ENCODE measurements at regions not wholly inside any gene's neighbourhood (a gene's known extent, or its start where the extent isn't known, plus 50 kb on each side); places are given as distances from the start of the nearest gene placed in this dataset.

DNA sequence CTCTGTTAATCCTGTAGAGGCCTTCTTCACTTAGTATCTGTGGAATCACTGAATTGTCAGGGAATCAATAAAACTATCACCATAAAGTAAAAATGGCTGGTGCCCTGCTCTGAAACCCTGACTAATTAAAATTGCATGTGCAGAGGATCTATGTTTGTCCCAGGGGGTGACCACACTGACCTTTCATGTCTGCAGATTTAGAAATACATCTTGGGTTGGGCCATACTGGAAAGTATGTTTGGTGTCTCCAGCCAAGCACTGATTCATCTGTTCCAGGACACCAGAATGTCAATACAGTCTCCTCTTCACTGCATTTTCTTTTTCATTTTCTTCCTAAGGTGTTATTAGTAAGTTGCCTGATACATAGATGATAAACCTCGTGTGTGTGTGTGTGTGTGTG is 490.9 kb upstream of the INTU start:
- H2AFZ ChIP-seq: no peak overlapping the region
- H4K20me1 ChIP-seq (ENCODE audit: insufficient read depth): no peaks in the 10 kb centered on the region
- H3K4me3 ChIP-seq: no peak overlapping the region
- no peak overlapping the region for H3K9ac ChIP-seq
- 31 to 50% methylated on average over 1 of the region's 1 CpG for WGBS, 2 experiments (ENCODE audit: low coverage in 1 of 2, low lambda C conversion rate in 2 of 2, missing lambda C conversion rate in 2 of 2)
- no peaks in the 10 kb centered on the region for H3K9me3 ChIP-seq (ENCODE audit: low read depth)
- H3F3A ChIP-seq (ENCODE audit: insufficient read depth): peaks cover 18% of the 10 kb centered on the region
- peaks cover 62% of the 10 kb centered on the region for H3K4me1 ChIP-seq (ENCODE audit: insufficient read depth)
- H3K79me2 ChIP-seq (ENCODE audit: insufficient read depth): no peaks in the 10 kb centered on the region
- no peaks in the 10 kb centered on the region for H3K36me3 ChIP-seq (ENCODE audit: low read depth)
- no peaks in the 10 kb centered on the region for H3K9me2 ChIP-seq (ENCODE audit: insufficient read depth)
- peak overlapping the region; percentile 39 for H3K4me2 ChIP-seq (ENCODE audit: unreplicated experiment)
- no peaks in the 10 kb centered on the region for H3K27me3 ChIP-seq (replicated peaks; ENCODE audit: insufficient read depth)
- DNase-seq: peak; percentile 88
- TF ChIP-seq EZH2 (IDR thresholded peaks at IDR 0.05; ENCODE audit: insufficient read depth, poor library complexity, severe bottlenecking): no peak
- 0 out of 2 replicates have a peak, but pooled peaks have one; percentile 54 for TF ChIP-seq EZH2phosphoT487 (IDR thresholded peaks at IDR 0.05; ENCODE audit: insufficient read depth, low read depth)
- in situ Hi-C loops (cut with MboI): no loop called here
- peak overlapping the region; percentile 57 for H3K27ac ChIP-seq

GRCh38 chr4:127143460-127144195 is 489.1 kb upstream of the INTU start:
- Histone ChIP-seq H3K4me3 (no peak overlapping the region), H3K4me2 (ENCODE audit: unreplicated experiment) (peak overlapping the region; percentile 52), H3F3A (ENCODE audit: insufficient read depth) (peaks cover 10% of the 10 kb centered on the region), H3K27ac (peak overlapping the region; percentile 50), H3K9me3 (ENCODE audit: low read depth) (no peaks in the 10 kb centered on the region), H3K27me3 (replicated peaks; ENCODE audit: insufficient read depth) (no peaks in the 10 kb centered on the region), H3K9ac (no peak overlapping the region), H3K9me2 (ENCODE audit: insufficient read depth) (no peaks in the 10 kb centered on the region), H2AFZ (0 out of 2 replicates have a peak overlapping the region, but pooled peaks have one; percentile 25), H3K4me1 (ENCODE audit: insufficient read depth) (peaks cover 52% of the 10 kb centered on the region), H3K36me3 (ENCODE audit: low read depth) (no peaks in the 10 kb centered on the region), H4K20me1 (ENCODE audit: insufficient read depth) (no peaks in the 10 kb centered on the region), H3K79me2 (ENCODE audit: insufficient read depth) (no peaks in the 10 kb centered on the region)
- 66 to 68% methylated on average over 5 of the region's 5 CpGs for whole genome bisulfite sequencing, 2 experiments (ENCODE audit: low coverage in 1 of 2, low lambda C conversion rate in 2 of 2, missing lambda C conversion rate in 2 of 2)
- DNase-seq: peak; percentile 74
- TF ChIP-seq EZH2phosphoT487 (IDR thresholded peaks at IDR 0.05; ENCODE audit: insufficient read depth, low read depth) (no peak), EZH2 (IDR thresholded peaks at IDR 0.05; ENCODE audit: insufficient read depth, poor library complexity, severe bottlenecking) (no peak)
- in situ Hi-C loops (cut with MboI): no loop called here

GRCh38 chr4:127145006-127145540 is 487.7 kb upstream of the INTU start:
- Histone ChIP-seq H3K4me1 (ENCODE audit: insufficient read depth) (peaks cover 44% of the 10 kb centered on the region), H4K20me1 (ENCODE audit: insufficient read depth) (no peaks in the 10 kb centered on the region), H3K9me3 (ENCODE audit: low read depth) (no peaks in the 10 kb centered on the region), H3K4me3 (no peak overlapping the region), H3K27ac (no peak overlapping the region), H2AFZ (no peak overlapping the region), H3K9me2 (ENCODE audit: insufficient read depth) (no peaks in the 10 kb centered on the region), H3K27me3 (replicated peaks; ENCODE audit: insufficient read depth) (no peaks in the 10 kb centered on the region), H3K79me2 (ENCODE audit: insufficient read depth) (no peaks in the 10 kb centered on the region), H3K36me3 (ENCODE audit: low read depth) (no peaks in the 10 kb centered on the region), H3F3A (ENCODE audit: insufficient read depth) (peaks cover 7% of the 10 kb centered on the region), H3K4me2 (ENCODE audit: unreplicated experiment) (no peak overlapping the region), H3K9ac (no peak overlapping the region)
- in situ Hi-C loops (cut with MboI): no loop called here
- no peak for DNase-seq
- TF ChIP-seq EZH2 (IDR thresholded peaks at IDR 0.05; ENCODE audit: insufficient read depth, poor library complexity, severe bottlenecking) (no peak), EZH2phosphoT487 (IDR thresholded peaks at IDR 0.05; ENCODE audit: insufficient read depth, low read depth) (no peak)
- WGBS, 2 experiments (ENCODE audit: low coverage in 1 of 2, low lambda C conversion rate in 2 of 2, missing lambda C conversion rate in 2 of 2): 95 to 97% methylated on average over 5 of the region's 5 CpGs

DNA sequence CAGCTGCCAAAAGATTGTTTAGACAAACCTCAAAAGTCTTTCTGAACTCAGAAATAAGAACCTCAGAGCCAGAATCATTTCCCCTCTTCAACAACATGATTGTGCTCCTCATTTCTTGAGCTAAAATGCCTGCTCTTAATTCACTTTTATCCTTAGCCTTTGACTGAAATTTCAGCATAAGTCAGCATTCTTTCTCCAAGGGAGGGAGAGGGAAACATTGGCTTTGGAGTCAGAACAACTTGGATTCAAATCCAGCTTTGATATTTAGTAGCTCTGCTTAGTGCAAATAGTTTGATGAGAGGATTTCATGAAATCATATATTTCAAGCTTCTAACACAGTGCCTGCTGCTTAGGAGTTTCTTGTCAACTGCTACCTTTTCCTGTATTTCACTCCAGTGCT is 484.6 kb upstream of the INTU start:
- H3K79me2 ChIP-seq (ENCODE audit: insufficient read depth): no peaks in the 10 kb centered on the region
- no peak overlapping the region for H3K4me3 ChIP-seq
- no peaks in the 10 kb centered on the region for H4K20me1 ChIP-seq (ENCODE audit: insufficient read depth)
- no peak for TF ChIP-seq EZH2phosphoT487 (IDR thresholded peaks at IDR 0.05; ENCODE audit: insufficient read depth, low read depth)
- TF ChIP-seq EZH2 (IDR thresholded peaks at IDR 0.05; ENCODE audit: insufficient read depth, poor library complexity, severe bottlenecking): no peak
- no peaks in the 10 kb centered on the region for H3K27me3 ChIP-seq (replicated peaks; ENCODE audit: insufficient read depth)
- no peaks in the 10 kb centered on the region for H3K36me3 ChIP-seq (ENCODE audit: low read depth)
- no peaks in the 10 kb centered on the region for H3K9me3 ChIP-seq (ENCODE audit: low read depth)
- H3K9me2 ChIP-seq (ENCODE audit: insufficient read depth): no peaks in the 10 kb centered on the region
- H3F3A ChIP-seq (ENCODE audit: insufficient read depth): no peaks in the 10 kb centered on the region
- H3K4me1 ChIP-seq (ENCODE audit: insufficient read depth): peaks cover 15% of the 10 kb centered on the region
- in situ Hi-C loops (cut with MboI): no loop called here
- H3K4me2 ChIP-seq (ENCODE audit: unreplicated experiment): no peak overlapping the region
- no peak overlapping the region for H2AFZ ChIP-seq
- no peak overlapping the region for H3K27ac ChIP-seq
- DNase-seq: no peak
- no peak overlapping the region for H3K9ac ChIP-seq

Measured in GM23248 (cell line).